GM12865 (cell line): ENCODE measurements at regions not wholly inside any gene's neighbourhood (a gene's known extent, or its start where the extent isn't known, plus 50 kb on each side); places are given as distances from the start of the nearest gene placed in this dataset.
"Not testable (repeated sequence)": the region's sequence is repeated elsewhere in the genome, so short reads cannot be mapped to it uniquely, and the experiment has no call there.

Experiments
- DNase-seq: peaks from one replicate; pipeline ENCODE4 v3.0.0; 2010; ENCODE audit warnings: low read depth
- H3K4me3 ChIP-seq: 2 replicates; pipeline ENCODE4 v1.5.1; 2011; ENCODE audit warnings: mild to moderate bottlenecking, low read depth, low read length, control low read depth
- TF ChIP-seq, protein P1 (sequence below): IDR thresholded peaks from 2 replicates; pipeline ENCODE4 v1.5.1; 2011; ENCODE audit warnings: low read length, control low read depth, low read depth, inconsistent platforms; ENCODE audit not compliant: insufficient read depth; ENCODE audit errors: missing control alignments

DNA sequence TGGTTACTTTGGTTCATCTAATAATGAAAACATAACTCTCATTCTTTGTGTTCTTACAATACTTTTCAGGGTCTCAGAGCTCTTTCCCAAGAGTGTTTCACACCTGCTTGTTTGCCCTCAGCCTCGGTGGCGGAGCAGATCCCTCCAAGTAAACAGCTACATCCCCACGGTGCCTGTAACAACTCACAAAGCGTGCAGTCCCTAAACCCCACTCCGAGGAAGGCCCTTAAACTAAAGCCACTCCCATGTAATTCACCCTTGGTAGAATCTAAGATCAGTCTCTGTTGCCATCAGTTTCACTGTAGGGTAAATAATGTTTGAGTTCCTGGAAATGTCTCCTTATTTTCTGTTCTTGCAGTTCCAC is 101.1 kb downstream of the TFAP2A start:
- TF ChIP-seq, protein P1, sequence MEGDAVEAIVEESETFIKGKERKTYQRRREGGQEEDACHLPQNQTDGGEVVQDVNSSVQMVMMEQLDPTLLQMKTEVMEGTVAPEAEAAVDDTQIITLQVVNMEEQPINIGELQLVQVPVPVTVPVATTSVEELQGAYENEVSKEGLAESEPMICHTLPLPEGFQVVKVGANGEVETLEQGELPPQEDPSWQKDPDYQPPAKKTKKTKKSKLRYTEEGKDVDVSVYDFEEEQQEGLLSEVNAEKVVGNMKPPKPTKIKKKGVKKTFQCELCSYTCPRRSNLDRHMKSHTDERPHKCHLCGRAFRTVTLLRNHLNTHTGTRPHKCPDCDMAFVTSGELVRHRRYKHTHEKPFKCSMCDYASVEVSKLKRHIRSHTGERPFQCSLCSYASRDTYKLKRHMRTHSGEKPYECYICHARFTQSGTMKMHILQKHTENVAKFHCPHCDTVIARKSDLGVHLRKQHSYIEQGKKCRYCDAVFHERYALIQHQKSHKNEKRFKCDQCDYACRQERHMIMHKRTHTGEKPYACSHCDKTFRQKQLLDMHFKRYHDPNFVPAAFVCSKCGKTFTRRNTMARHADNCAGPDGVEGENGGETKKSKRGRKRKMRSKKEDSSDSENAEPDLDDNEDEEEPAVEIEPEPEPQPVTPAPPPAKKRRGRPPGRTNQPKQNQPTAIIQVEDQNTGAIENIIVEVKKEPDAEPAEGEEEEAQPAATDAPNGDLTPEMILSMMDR, result no peak
- DNase-seq, result no peak
- H3K4me3 ChIP-seq, result no peak overlapping the region

DNA sequence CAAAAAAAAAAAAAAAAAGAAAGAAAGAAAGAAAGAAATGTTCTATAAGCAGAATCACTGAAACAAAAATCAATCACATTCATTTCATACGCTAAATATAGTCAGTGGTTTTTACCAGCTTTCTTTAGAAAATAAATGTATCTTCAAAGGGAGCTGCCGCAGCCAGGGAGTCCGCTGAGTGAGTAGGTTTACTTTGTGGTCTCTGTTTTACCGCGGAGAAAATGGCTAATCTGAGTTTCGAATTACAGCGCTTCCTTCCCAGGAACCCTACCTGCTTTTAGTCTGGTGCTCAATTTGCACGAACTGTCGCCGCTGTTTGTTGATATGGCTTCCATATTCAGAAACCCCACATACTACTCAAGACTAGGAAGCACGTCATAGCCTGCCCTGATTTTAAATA is 102.4 kb downstream of the TFAP2A start:
- H3K4me3 ChIP-seq, result no peak overlapping the region
- TF ChIP-seq, protein P1, result no peak
- DNase-seq, result no peak

DNA sequence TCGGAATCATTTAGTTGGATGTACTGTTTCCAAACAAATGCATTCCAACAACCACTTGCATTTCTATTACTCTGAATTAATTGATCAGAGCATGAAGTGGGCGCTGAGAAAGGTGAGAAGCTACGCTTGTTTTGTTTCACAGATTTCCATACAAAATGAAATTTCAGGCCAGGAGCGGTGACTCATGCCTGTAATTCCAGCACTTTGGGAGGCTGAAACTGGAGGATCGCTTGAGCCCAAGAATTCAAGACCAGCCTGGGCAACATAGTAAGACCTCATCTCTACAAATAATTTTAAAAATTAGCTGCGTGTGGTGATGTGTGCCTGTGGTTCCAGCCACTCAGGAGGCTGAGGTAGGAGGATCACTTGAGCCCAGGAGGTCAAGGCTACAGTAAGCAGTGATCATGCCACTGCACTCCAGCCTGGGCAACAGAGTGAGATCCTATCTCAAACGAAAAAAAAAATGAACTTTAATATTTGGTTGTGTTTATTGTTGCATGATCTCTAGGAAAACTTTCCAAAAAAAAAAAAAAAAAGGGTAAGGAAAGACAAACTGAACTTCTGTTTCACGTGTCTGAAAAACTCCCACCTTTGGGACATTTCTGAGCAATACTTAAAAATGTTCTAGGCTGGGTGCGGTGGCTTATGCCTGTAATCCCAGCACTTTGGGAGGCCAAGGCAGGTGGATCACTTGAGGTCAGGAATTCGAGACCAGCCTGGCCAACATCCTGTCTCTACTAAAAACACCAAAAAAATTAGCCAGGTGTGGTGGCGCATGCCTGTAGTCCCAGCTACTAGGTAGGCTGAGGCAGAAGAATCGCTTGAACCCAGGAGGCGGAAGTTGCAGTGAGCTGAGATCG is 103.1 kb downstream of the TFAP2A start:
- DNase-seq, H3K4me3 ChIP-seq: not testable (repeated sequence)

DNA sequence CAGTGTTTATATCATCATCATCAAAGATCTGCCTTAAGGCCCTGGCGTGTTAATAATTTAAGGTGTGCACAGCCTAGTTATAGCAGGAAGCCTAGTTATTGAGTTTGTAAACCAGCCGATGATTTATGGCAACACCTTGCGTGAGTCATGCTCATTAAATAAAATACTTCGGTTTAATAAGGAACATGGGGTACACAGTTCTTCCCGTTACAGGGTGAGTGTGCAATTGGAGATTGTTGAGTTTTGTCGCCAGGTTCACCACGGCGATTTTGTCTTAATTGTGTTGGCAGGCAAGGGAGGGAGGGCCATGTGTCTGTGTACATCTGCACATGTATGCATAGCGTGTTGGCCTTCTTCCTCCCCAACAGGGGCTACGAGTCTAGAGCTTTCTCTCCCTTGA is 104.0 kb downstream of the TFAP2A start:
- DNase-seq, result no peak
- no peak overlapping the region for H3K4me3 ChIP-seq
- TF ChIP-seq, protein P1, result no peak

DNA sequence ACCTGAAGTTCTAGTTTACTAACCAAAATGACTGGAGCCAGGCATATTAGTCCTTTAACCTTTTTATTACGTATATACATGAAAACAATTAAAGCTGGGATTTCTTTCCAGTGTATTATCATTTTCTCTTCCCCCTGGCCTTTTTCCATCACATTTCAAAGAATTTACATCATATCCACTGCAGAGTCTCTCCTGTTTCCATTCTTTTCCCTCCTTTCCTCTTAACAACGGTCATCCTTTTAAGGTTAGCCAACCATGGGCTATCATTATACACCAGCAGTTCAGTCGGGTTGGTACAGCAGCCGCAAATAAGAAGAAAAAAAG is 104.6 kb downstream of the TFAP2A start:
- no peak overlapping the region for H3K4me3 ChIP-seq
- DNase-seq, result no peak
- TF ChIP-seq, protein P1, result no peak

DNA sequence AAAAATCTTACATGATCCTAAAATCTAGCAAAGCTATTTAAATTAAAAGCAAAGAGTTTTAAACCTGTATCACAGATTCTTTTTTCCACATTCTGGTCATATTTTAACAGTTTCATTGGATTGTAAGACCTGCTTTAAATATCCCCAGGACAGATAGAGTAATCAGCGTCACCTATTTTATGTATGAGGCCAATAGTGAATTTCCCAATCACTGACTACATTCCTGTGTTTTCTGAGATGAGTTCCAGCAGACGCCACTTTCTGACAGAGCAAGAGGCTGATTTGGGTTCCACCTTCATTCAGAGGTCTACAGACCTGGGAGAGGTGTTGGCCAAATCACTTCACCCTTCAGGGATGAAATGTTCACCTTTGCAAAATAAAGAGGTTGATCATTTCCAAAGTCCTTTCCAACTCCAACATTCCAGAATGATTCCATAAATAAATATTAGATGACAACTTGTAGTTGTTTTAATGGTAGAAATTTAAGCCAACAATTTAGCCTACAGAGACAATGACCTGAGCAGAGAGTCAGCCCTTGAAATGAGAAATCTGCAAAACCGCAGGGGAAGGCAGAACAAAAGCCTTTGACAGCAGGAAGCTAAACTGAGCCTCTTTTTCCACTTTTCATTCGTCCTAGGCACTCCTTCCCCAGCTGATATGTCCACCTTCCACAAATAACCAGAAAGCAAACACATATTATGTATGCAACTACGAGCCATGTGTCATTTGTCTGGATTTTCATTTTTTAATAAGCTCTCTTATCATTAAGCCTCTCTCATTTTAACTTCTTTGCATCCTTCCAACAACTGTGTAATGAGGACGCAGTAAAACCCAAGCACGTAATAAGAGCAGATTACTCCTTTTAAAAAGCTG is 105.2 kb downstream of the TFAP2A start:
- no peak overlapping the region for H3K4me3 ChIP-seq
- TF ChIP-seq, protein P1, result no peak
- no peak for DNase-seq

DNA sequence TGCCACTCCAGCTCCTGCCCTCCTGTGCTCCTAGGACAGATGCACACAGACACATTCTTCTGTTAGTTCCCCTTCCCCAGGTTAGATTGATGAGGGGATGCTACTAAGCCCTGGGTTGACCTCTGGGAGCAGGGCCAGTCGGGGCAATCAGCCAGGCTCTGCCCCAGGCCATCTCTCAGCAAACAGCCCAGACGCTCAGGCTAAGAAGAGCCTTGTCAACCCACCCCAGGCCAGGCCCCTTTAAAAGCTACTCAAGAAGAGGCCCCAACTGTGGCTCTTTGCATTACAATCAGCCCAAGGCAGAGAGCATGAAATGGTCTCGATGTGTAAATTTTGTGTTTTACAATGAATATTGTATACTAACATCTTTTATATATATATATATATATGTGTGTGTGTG is 107.4 kb downstream of the TFAP2A start:
- no peak for DNase-seq
- TF ChIP-seq, protein P1, result no peak
- H3K4me3 ChIP-seq, result no peak overlapping the region
